Esophagus muscularis mucosa (tissue), 4 donors: ENCODE measurements at regions not wholly inside any gene's neighbourhood (a gene's known extent, or its start where the extent isn't known, plus 50 kb on each side); places are given as distances from the start of the nearest gene placed in this dataset.

Experiments used
- EP300 ChIP-seq: sonication (generic); formaldehyde crosslinking; IDR thresholded peaks from one replicate; pipeline ENCODE4 v1.6.1; 2017; ENCODE audit warnings: antibody characterized with exemption
- POLR2A ChIP-seq: fragments of 450-650 bp; IDR thresholded peaks from one replicate; pipeline ENCODE4 v1.6.1; 2017; ENCODE audit warnings: antibody characterized with exemption, moderate library complexity, mild to moderate bottlenecking, low read depth
- POLR2AphosphoS5 ChIP-seq, 2 donors: sonication (generic); formaldehyde crosslinking; IDR thresholded peaks; one replicate each; pipeline ENCODE4 v1.6.1; 2017; ENCODE audit warnings: antibody characterized with exemption in 2 of 2
- TF ChIP-seq, protein P1 (sequence below), 3 experiments: fragments of 200-600 bp in 2 of 3; fragments of 450-650 bp in 1 of 3; sonication (generic) in 2 of 3; IDR thresholded peaks; one replicate each; pipeline ENCODE4 v1.5.1; 2017 to 2019; ENCODE audit warnings: antibody characterized with exemption in 3 of 3, mild to moderate bottlenecking in 2 of 3, moderate library complexity in 1 of 3

DNA sequence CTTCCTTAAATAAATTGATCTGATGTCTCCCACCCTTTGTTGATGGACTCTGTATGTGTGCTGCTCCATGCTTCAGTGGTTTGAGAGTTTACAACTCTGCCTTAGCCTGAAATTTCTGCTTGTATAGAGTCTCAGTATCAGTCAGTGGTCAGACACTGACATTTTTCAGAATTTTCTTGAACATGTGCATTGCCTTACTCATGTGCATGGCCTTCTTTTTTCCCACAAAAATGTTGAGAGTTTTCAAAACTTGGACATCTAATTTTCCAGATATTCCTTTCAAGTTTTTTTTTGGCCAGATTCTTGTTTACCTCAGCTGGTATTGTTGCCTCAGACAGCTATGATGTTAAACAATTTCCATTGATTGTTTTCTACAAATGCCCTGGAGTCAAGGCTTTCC, 427.1 kb upstream of the CHD1 start:
- TF ChIP-seq, protein P1, sequence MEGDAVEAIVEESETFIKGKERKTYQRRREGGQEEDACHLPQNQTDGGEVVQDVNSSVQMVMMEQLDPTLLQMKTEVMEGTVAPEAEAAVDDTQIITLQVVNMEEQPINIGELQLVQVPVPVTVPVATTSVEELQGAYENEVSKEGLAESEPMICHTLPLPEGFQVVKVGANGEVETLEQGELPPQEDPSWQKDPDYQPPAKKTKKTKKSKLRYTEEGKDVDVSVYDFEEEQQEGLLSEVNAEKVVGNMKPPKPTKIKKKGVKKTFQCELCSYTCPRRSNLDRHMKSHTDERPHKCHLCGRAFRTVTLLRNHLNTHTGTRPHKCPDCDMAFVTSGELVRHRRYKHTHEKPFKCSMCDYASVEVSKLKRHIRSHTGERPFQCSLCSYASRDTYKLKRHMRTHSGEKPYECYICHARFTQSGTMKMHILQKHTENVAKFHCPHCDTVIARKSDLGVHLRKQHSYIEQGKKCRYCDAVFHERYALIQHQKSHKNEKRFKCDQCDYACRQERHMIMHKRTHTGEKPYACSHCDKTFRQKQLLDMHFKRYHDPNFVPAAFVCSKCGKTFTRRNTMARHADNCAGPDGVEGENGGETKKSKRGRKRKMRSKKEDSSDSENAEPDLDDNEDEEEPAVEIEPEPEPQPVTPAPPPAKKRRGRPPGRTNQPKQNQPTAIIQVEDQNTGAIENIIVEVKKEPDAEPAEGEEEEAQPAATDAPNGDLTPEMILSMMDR (IDR thresholded peaks at IDR 0.05), result no peak
- TF ChIP-seq POLR2AphosphoS5 (IDR thresholded peaks at IDR 0.05), result no peak
- TF ChIP-seq POLR2A, result no peak
- TF ChIP-seq EP300, result no peak
